NT2/D1 (cell line): ENCODE measurements at regions not wholly inside any gene's neighbourhood (a gene's known extent, or its start where the extent isn't known, plus 50 kb on each side); places are given as distances from the start of the nearest gene placed in this dataset.

Experiments used
- YY1 ChIP-seq: IDR thresholded peaks from 2 replicates; pipeline ENCODE4 v1.6.1; 2011; ENCODE audit not compliant: insufficient read length, insufficient read depth
- ZNF274 ChIP-seq: IDR thresholded peaks from 2 replicates; pipeline ENCODE4 v1.6.1; 2011; ENCODE audit warnings: mild to moderate bottlenecking, low read depth, low read length

GRCh38 chr2:129738799-129739198, 240.7 kb upstream of the RAB6C start:
- no peak for TF ChIP-seq ZNF274
- no peak for TF ChIP-seq YY1
